Epithelial cell of esophagus (primary cell): ENCODE measurements at regions not wholly inside any gene's neighbourhood (a gene's known extent, or its start where the extent isn't known, plus 50 kb on each side); places are given as distances from the start of the nearest gene placed in this dataset.

Source experiments
- DNase-seq: peaks from one replicate; pipeline ENCODE4 v3.0.0; 2010; ENCODE audit warnings: low read depth
- H3K4me3 ChIP-seq: 2 replicates; pipeline ENCODE4 v1.5.1; 2011; ENCODE audit warnings: mild to moderate bottlenecking, low read length, control low read depth
- TF ChIP-seq, protein P1 (sequence below): IDR thresholded peaks from 2 replicates; pipeline ENCODE4 v1.5.1; 2011; ENCODE audit warnings: low read depth, mild to moderate bottlenecking, low read length, control low read depth, inconsistent platforms; ENCODE audit not compliant: insufficient read depth; ENCODE audit errors: missing control alignments

DNA sequence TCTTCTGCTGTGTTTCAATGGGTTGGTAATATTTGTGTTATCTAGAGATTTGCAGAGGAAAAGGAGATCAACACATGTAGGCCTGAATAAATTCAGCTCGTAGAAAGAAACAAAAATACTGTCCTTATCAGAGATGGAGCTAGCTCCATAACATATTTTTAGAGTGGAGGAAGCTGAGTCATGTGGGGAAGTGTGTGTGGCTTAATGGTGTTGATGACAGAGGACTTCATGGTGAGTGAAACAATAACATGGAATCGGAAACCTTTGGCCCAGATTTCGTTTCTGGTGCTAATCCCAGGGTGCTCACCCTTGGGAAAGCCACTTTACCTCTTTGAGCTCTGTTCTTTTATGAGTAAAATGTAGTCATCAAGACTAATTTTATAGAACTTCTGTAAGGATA lies 825.0 kb downstream of the TLR4 start:
- peak; percentile 40 for DNase-seq
- H3K4me3 ChIP-seq = no peak overlapping the region
- TF ChIP-seq, protein P1, sequence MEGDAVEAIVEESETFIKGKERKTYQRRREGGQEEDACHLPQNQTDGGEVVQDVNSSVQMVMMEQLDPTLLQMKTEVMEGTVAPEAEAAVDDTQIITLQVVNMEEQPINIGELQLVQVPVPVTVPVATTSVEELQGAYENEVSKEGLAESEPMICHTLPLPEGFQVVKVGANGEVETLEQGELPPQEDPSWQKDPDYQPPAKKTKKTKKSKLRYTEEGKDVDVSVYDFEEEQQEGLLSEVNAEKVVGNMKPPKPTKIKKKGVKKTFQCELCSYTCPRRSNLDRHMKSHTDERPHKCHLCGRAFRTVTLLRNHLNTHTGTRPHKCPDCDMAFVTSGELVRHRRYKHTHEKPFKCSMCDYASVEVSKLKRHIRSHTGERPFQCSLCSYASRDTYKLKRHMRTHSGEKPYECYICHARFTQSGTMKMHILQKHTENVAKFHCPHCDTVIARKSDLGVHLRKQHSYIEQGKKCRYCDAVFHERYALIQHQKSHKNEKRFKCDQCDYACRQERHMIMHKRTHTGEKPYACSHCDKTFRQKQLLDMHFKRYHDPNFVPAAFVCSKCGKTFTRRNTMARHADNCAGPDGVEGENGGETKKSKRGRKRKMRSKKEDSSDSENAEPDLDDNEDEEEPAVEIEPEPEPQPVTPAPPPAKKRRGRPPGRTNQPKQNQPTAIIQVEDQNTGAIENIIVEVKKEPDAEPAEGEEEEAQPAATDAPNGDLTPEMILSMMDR = no peak

DNA sequence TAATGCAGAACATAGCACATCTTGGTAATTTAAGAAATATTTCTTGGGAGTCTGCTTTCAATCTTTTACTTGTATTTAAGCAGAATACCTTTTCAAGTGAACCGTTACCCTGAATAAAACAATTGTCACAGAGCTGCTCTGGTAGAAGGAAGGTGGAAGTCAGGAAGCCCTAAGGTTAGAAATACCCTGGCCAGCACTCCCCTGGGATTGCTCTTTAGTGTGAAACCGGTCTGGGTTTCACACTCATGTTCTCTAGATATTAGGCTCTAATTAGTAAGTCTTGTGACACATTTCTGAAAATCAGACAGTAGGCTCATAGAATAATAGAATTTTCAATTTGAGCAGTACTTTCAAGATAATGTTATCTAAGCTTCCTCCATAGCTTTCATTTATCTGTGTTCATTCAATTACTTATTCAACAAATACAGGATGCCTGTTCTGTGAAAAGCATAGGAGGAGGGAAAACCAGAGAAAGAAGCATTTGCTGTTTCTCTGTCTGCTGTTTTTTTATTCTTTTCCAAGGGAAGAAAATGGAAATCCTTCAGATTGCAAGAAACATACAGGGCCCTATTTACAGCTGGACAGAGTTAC lies 825.5 kb downstream of the TLR4 start:
- DNase-seq = no peak
- TF ChIP-seq, protein P1 = no peak

DNA sequence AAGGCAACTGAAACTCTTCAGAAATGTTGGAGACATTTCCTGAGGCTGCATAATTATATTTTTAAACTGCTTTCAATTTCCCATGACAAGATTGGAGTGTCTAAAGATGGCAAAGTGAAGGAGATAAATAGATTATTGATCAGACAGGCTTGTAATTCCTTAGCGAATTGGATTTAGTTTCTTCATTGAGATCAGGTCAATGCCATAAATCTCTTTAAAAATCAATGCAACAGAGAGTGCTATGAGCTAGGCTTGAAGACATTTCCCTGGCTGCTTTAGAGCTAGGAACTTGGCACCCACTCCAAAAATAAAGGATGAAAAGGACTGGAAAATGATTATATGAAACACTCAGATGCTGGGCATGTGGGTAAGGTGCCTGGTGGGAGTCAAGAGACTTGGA lies 828.4 kb downstream of the TLR4 start:
- TF ChIP-seq, protein P1 = no peak
- DNase-seq = no peak
- no peak overlapping the region for H3K4me3 ChIP-seq

More for the DNA sequence above, 825.5 kb downstream of the TLR4 start:
- no peak overlapping the region for H3K4me3 ChIP-seq

DNA sequence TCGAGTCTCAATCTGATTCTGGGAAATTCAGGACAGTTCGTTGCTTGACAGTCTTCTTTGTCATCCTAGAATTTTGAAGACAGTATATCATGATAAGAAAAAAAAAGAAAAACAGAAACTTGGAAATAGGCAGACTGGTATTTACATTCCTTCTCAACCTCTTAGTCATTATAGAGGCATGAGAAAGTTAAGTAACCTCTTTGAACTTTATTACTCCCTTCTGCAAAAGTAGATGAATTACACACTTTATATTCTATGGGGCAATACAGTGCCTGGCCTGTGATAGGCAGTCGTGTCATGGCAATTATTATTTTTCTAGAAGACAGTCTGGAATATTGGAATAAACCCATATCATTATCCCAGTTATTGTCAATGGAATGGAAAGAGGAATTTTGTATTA lies 828.9 kb downstream of the TLR4 start:
- H3K4me3 ChIP-seq = no peak overlapping the region
- DNase-seq = peak; percentile 32
- TF ChIP-seq, protein P1 = no peak

DNA sequence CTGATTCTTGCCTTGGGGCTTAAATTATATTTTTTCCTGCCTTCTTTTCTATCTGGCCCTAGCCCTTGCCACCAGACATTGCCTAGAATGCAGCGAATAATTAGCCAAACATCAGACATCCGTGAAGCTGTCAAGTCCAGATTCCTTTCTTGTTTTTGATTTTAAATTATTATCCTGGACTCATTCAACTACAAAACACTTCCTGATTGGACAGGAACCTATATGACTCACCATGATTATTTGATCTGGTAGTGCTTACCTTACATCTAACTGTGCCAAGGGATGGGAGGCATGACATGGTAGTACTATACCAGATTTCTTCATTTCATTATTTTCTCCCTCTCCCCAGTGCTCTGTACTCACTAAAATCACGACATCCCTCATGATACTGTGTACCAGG lies 829.6 kb downstream of the TLR4 start:
- TF ChIP-seq, protein P1 = no peak
- no peak for DNase-seq
- no peak overlapping the region for H3K4me3 ChIP-seq

DNA sequence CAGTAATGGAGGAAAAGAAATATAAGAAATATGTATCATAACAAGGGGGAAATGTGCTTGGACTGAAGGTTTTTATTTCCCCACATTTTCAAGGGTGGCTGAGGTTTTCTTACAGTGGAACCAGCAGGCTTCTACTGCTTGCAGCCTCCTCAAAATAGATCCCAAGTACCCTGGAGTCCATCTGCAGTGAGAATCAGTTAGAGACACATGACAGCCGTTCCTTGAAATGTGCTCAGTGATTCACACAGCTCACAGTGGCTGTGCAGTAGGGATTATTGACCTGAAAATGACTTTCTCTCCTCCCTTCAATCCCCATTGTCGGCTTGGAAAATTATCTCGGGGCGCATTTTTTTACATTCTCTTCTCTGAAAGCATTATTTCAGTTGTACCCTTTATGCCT lies 832.0 kb downstream of the TLR4 start:
- DNase-seq = no peak
- TF ChIP-seq, protein P1 = no peak
- H3K4me3 ChIP-seq = no peak overlapping the region

DNA sequence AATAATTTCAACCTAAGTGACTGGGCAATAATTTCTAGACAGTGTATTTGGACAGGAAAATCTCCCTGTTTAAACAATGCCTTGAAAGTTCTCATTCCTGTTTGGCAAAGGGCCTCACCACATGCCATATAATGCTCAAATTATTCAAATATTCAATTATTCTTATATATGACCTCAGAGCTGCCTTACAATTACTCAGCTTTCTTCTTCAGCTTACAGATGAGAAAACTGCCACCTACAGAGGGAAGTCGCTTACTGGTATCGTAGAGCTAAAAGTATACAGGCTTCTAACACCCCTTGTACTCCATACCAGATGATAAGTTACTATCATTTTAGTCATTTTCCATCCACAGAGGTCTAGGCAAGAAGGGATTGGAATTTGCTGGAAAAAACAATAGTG lies 830.3 kb downstream of the BRINP1 start:
- TF ChIP-seq, protein P1 = no peak
- no peak for DNase-seq
- H3K4me3 ChIP-seq = no peak overlapping the region
